Islet precursor cell (in vitro differentiated cells): ENCODE measurements at regions not wholly inside any gene's neighbourhood (a gene's known extent, or its start where the extent isn't known, plus 50 kb on each side); places are given as distances from the start of the nearest gene placed in this dataset.
"Not testable (repeated sequence)": the region's sequence is repeated elsewhere in the genome, so short reads cannot be mapped to it uniquely, and the experiment has no call there.

Experiments used
- DNase-seq: peaks from one replicate; pipeline ENCODE4 v3.0.0-alpha.2; 2018

GRCh38 chr3:71962561-71963240 lies 177.8 kb upstream of the PROK2 start:
- no peak for DNase-seq

GRCh38 chr3:71961891-71962290 lies 176.9 kb upstream of the PROK2 start:
- no peak for DNase-seq

GRCh38 chr3:71961378-71961777 lies 176.4 kb upstream of the PROK2 start:
- no peak for DNase-seq

- no peak for DNase-seq
These were observed 173.6 kb upstream of the PROK2 start for GRCh38 chr3:71958533-71958932.

GRCh38 chr3:71956716-71957115 lies 171.8 kb upstream of the PROK2 start:
- DNase-seq: no peak

- DNase-seq: no peak
These were observed 171.1 kb upstream of the PROK2 start for GRCh38 chr3:71956069-71956340.

- peak; percentile 79 for DNase-seq
These were observed 170.5 kb upstream of the PROK2 start for GRCh38 chr3:71955240-71956068.

- DNase-seq: no peak
These were observed 166.9 kb upstream of the PROK2 start for GRCh38 chr3:71951842-71952241.

- no peak for DNase-seq
These were observed 166.4 kb upstream of the PROK2 start for GRCh38 chr3:71951361-71951760.

- DNase-seq: no peak
These were observed 164.5 kb upstream of the PROK2 start for GRCh38 chr3:71949442-71949841.

- no peak for DNase-seq
These were observed 159.6 kb upstream of the PROK2 start for GRCh38 chr3:71944482-71945065.

- no peak for DNase-seq
These were observed 157.7 kb upstream of the PROK2 start for GRCh38 chr3:71942432-71943187.

- no peak for DNase-seq
These were observed 155.5 kb upstream of the PROK2 start for GRCh38 chr3:71940486-71940885.

- not testable (repeated sequence) for DNase-seq
These were observed 153.1 kb upstream of the PROK2 start for GRCh38 chr3:71938081-71938480.

GRCh38 chr3:71936681-71937080 lies 151.7 kb upstream of the PROK2 start:
- DNase-seq: no peak

- no peak for DNase-seq
These were observed 149.7 kb upstream of the PROK2 start for GRCh38 chr3:71934520-71935270.

- no peak for DNase-seq
These were observed 147.0 kb upstream of the PROK2 start for GRCh38 chr3:71931922-71932321.

- DNase-seq: peak; percentile 71
These were observed 145.4 kb upstream of the PROK2 start for GRCh38 chr3:71930056-71930991.

GRCh38 chr3:71928212-71928611 lies 143.3 kb upstream of the PROK2 start:
- DNase-seq: no peak

- no peak for DNase-seq
These were observed 142.6 kb upstream of the PROK2 start for GRCh38 chr3:71927505-71928066.

GRCh38 chr3:71926616-71927015 lies 141.7 kb upstream of the PROK2 start:
- no peak for DNase-seq
